ENCODE measurements at regions not wholly inside any gene's neighbourhood (a gene's known extent, or its start where the extent isn't known, plus 50 kb on each side); places are given as distances from the start of the nearest gene placed in this dataset.

DNA sequence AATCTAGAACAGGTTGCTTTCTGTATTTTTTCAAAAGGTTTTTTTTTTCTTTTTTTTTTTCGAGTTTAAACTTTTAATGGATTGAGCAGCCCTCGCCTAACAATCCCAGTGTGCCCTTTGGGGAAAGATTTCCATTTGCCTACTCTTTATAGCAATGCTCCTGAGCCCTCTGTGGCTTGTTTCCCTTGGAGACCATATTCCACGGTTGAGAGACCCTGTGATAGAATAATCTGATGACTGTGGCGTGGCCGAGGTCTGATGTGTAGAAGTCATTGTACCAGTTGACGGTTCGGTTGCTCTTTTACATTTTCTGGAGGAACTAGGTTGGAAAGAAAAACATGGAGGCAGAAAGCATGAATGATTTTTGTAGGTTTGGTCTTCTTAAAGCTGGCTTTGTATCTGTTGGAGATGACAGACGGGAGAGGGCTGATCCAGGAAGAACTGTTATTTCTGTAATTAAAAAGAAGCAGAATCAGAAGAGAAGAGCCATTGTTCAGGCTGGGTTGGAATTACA is 305.7 kb upstream of the NRIP1 start:
- no peak for DNase-seq (ENCODE audit: low spot score)

DNA sequence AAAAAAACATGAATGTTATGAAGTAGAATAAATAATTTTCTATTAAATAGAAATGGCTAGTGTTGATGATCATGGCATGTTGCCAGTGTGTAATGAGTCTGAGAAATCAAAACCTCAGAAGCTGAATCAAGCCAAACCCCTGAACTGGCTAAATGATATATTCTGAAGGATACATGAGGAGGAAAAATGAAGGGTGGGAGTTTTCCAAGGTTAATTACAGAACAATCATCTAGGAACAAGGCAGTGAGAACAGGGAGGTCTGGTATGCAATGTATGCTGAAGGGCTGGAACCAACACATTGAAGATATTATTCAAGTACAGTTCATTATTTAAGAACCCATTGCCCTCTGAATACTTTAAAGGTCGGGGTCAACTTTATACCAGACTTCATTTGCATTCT is 309.1 kb upstream of the NRIP1 start:
- no peak for DNase-seq (ENCODE audit: low spot score)

DNA sequence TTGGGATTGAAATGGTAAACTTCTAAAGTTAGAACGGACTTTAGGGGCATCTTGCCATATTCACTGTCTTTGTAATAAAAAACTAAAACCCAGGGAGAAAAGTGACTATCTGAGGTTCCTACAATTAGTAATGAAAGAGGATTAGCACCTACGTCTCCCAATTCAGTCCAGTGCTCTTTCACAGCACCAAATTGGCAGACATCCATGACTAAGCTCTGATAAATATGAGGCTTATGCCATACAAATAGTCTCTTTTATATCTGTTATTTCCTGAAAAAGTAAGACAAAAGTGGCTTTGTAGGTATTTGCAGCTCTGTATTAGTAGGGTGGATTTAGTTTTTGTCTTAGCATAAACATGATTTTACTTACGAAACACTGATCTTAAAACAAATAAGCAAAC is 315.0 kb upstream of the NRIP1 start:
- no peak for DNase-seq (ENCODE audit: low spot score)

- no peak for DNase-seq (ENCODE audit: low spot score)
Measured at GRCh38 chr21:15383588-15383987, 318.8 kb upstream of the NRIP1 start.

DNA sequence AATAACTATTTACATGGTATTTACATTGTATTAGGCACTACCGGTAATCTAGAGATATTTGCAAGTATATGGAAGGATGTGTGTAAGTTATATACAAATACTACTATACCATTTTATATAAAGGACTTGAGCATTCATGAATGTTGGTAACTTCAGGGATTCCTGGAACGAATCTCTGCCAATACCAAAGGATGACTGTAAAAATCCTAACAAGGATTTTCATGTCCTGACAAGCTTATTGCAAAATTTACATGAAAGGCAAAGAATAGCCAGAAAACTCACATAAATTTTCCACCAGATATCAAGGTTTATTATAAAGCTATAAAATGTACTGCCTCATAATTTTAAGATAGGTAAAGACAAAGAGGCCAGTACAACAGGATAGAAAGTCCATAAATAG is 325.2 kb upstream of the NRIP1 start:
- no peak for DNase-seq (ENCODE audit: low spot score)

DNA sequence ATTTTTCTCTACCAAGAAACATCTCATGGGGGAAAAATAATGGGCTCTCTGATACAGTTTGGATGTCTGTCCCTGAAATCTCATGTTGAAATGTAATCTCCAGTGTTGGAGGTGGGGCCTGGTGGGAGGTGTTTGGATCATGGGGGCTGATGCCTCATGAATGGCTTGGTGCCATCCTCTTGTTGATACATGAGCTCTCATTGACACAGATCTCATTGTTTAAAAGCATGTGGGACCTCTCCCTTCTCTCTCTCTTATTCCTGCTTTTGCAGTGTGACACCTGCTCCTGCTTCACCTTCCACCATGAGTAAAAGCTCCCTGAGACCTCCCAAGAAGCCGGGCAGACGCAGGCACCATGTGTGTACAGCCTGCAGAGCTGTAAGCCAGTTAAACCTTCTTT is 332.5 kb upstream of the NRIP1 start:
- DNase-seq (ENCODE audit: low spot score) = no peak

DNA sequence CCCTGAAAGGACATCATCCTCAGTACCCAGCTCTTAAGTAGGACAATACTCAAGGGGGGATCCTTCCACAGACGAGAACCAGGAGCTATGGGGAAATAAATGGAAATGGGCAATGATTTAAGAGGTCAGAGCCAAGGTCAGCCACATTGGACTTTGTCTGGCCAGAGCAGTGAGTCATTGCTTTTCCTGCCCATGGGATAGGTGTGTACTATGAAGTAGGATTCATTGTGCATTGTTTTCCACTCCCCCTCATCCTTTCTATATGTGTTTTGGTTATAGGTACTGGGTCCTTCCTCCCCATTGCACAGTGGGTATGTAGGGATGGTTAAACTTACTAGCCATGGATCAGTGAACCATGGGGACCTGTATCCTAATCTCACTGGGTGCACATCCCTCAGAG is 328.9 kb upstream of the USP25 start:
- no peak for DNase-seq (ENCODE audit: low spot score)

GRCh38 chr21:15401331-15401730 is 328.5 kb upstream of the USP25 start:
- DNase-seq (ENCODE audit: low spot score) = no peak

- no peak for DNase-seq (ENCODE audit: low spot score)
Measured at GRCh38 chr21:15405214-15405613, 324.6 kb upstream of the USP25 start.

GRCh38 chr21:15406791-15407190 is 323.0 kb upstream of the USP25 start:
- DNase-seq (ENCODE audit: low spot score) = no peak

GRCh38 chr21:15407585-15407984 is 322.2 kb upstream of the USP25 start:
- DNase-seq (ENCODE audit: low spot score) = no peak

- DNase-seq (ENCODE audit: low spot score) = no peak
Measured at GRCh38 chr21:15408089-15408488, 321.7 kb upstream of the USP25 start.

GRCh38 chr21:15409031-15409430 is 320.8 kb upstream of the USP25 start:
- DNase-seq (ENCODE audit: low spot score) = no peak

DNA sequence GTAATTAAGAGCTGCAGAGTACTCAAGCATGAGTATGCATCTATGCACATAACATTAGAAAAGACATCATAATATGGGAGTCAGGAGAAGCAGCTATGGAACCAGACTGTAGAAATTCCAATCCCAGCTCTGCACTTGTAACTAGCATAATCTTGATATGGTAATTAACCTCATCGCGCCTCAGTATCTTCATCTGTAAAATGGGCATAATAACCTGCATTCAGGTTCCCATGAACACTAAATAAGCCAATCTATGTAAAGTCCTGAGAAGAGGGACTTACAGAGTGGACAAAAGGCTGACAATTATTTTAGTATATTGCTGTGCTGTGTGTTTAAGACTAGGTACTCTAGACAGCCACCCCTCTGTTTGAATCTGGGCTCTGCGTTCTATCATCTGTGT is 318.9 kb upstream of the USP25 start:
- no peak for DNase-seq (ENCODE audit: low spot score)

DNA sequence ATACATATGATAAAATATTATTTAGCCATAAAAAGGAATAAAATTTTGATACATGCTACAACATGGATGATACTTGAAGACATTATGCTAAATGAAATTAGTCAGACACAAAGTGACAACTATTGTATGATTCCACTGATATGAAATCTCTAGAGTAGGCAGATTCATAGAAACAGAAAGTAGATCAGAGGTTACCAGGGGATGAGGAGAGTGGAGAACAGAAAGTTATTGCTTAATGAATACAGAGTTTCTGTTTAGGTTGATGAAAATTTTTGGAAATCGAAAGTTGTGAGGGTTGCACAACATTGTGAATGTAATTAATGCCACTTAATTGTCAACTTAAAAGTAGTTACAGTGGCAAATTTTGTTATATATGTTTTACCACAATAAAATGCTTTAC is 315.7 kb upstream of the USP25 start:
- DNase-seq (ENCODE audit: low spot score) = no peak

DNA sequence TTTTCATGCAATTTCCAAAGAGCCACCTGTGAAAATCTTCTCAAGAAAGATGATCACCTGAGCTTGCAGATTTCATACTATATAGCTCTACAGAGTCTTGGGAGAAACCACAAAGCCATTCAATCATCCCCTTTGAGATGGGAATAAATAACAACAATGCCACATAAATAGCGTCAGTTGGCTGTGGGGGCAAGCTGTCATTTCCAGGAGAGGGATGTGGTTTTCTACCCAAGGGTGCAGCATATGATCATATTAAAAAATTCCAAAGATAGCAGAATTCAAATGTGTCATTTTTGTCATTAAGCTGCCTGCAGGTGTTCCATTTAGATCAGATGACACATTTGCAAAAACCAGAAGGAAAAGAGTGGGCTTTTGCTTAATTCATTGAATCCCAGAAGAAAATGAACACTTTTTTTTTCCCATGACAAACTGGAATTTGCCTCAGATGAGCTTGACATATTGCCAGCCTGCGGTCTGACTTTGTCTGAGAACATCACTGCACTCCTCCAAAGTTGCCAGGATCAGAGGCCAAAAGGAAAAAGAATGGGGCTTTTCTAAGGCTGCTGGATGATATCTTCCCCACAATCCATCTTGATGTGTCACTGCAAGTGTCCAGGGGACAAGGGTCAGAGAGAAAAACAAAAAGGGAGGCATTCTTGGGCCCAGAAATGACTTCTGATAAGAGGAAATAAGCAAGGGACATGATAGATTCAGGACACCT is 314.1 kb upstream of the USP25 start:
- DNase-seq (ENCODE audit: low spot score) = no peak

- DNase-seq (ENCODE audit: low spot score) = no peak
Measured at GRCh38 chr21:15421441-15421881, 308.3 kb upstream of the USP25 start.

GRCh38 chr21:15421947-15422346 is 307.8 kb upstream of the USP25 start:
- DNase-seq (ENCODE audit: low spot score) = no peak

GRCh38 chr21:15422783-15423182 is 307.0 kb upstream of the USP25 start:
- no peak for DNase-seq (ENCODE audit: low spot score)

GRCh38 chr21:15423676-15424445 is 305.9 kb upstream of the USP25 start:
- DNase-seq (ENCODE audit: low spot score) = no peak

DNA sequence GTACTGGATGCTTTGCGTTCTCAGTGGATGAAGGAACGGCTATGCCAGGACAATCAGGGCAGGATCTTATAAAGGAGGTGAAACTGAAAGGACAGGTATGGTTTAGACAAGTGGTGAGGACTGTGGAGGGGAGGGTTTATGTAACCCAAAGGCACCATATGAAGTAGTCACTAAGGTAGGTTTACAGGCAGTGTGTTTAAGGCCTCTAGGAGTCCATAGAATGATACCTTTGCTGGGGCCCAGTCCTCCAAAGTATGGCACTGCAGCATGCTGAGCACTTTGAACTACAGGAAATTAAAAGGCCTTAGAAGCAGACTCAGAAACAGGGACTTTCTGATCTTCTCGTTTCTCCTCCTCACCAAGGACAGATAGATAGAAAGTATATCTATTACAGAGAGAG is 304.7 kb upstream of the USP25 start:
- DNase-seq (ENCODE audit: low spot score) = no peak

DNA sequence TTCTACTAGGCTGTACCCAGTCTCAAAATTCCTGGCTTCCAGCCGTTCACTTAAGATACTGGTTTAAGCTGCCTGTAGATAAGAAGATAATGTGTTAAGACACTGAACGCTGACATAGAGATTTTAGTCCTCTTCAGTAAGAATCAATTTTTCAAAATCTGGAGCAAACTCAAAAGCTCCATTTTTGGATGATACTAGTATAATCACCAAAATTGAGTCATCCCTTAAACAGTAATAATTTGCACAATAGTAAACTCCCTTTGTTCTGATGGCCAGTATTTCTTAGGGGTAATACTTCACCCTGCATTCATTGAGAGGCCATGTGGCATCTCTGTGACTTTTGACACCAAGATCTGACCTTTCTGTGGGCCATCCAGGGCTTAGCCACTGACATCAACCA is 299.8 kb upstream of the USP25 start:
- no peak for DNase-seq (ENCODE audit: low spot score)

DNA sequence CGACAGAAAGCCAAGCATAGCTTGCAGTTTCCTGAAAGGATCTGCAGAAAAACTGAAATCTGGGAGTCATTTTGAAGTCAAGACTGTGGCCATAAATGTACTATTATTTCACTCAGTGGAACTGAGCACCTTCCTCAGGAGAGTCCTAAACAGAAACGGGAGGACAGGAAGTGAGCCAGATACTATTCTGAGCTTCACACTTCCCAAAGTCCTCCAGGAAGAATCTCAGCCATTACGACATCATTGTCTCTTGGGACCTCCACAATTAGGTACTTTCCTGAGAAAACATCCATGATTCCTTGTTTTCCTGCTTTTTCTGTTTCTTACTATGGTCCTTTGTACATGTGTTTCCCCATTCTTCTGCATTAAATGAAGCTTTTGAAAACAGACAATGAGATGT is 299.2 kb upstream of the USP25 start:
- DNase-seq (ENCODE audit: low spot score) = no peak

DNA sequence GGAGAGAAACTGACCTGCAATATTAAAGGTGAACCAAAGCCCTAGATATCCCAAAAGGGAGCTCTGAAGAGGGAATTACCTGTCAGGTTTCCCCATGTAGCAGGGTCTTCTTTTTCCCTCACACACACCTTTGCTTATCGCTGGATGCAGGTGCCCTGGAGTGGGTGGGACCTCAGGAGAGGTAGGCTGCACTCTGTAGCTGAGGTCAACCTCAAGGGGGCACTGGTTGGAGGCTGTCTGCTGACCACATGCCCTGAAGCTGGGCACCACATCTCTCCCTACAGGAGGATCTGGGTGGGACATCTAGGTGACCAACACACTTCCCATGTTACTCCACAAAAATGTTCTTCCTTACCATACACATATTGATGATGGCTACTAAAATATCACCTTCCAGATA is 298.7 kb upstream of the USP25 start:
- no peak for DNase-seq (ENCODE audit: low spot score)

All from pons (tissue), 1 donor.